Brain pericyte (primary cell): ENCODE measurements at regions not wholly inside any gene's neighbourhood (a gene's known extent, or its start where the extent isn't known, plus 50 kb on each side); places are given as distances from the start of the nearest gene placed in this dataset.
A peak's percentile ranks its signal among the peaks of the same experiment; 100 is the strongest.

Experiments
- DNase-seq: peaks from one replicate; pipeline ENCODE4 v3.0.0-alpha.2; 2012; ENCODE audit warnings: low read depth, low spot score

GRCh38 chr16:17861981-17862479 is 391.3 kb upstream of the XYLT1 start:
- no peak for DNase-seq

- no peak for DNase-seq
Observed at GRCh38 chr16:17858061-17858460, 387.3 kb upstream of the XYLT1 start.

GRCh38 chr16:17853958-17854357 is 383.2 kb upstream of the XYLT1 start:
- no peak for DNase-seq

- no peak for DNase-seq
Observed at GRCh38 chr16:17852977-17853702, 382.4 kb upstream of the XYLT1 start.

- DNase-seq: no peak
Observed at GRCh38 chr16:17850581-17851250, 380.0 kb upstream of the XYLT1 start.

- no peak for DNase-seq
Observed at GRCh38 chr16:17847234-17847795, 376.6 kb upstream of the XYLT1 start.

- DNase-seq: no peak
Observed at GRCh38 chr16:17846030-17846429, 375.3 kb upstream of the XYLT1 start.

- no peak for DNase-seq
Observed at GRCh38 chr16:17845031-17845430, 374.3 kb upstream of the XYLT1 start.

GRCh38 chr16:17843905-17844304 is 373.1 kb upstream of the XYLT1 start:
- DNase-seq: no peak

- DNase-seq: no peak
Observed at GRCh38 chr16:17839907-17840306, 369.1 kb upstream of the XYLT1 start.

- DNase-seq: no peak
Observed at GRCh38 chr16:17839272-17839671, 368.5 kb upstream of the XYLT1 start.

GRCh38 chr16:17836868-17837602 is 366.3 kb upstream of the XYLT1 start:
- peak; percentile 2 for DNase-seq

GRCh38 chr16:17835118-17835876 is 364.5 kb upstream of the XYLT1 start:
- no peak for DNase-seq

- DNase-seq: no peak
Observed at GRCh38 chr16:17832738-17833137, 362.0 kb upstream of the XYLT1 start.

- DNase-seq: no peak
Observed at GRCh38 chr16:17831330-17831729, 360.6 kb upstream of the XYLT1 start.

GRCh38 chr16:17830651-17831050 is 359.9 kb upstream of the XYLT1 start:
- no peak for DNase-seq

GRCh38 chr16:17829811-17830210 is 359.1 kb upstream of the XYLT1 start:
- no peak for DNase-seq

GRCh38 chr16:17828012-17828411 is 357.3 kb upstream of the XYLT1 start:
- no peak for DNase-seq

- DNase-seq: no peak
Observed at GRCh38 chr16:17827313-17827712, 356.6 kb upstream of the XYLT1 start.

- no peak for DNase-seq
Observed at GRCh38 chr16:17817943-17818342, 347.2 kb upstream of the XYLT1 start.

- no peak for DNase-seq
Observed at GRCh38 chr16:17817260-17817659, 346.5 kb upstream of the XYLT1 start.
